HG03520 (cell line): ENCODE measurements at regions not wholly inside any gene's neighbourhood (a gene's known extent, or its start where the extent isn't known, plus 50 kb on each side); places are given as distances from the start of the nearest gene placed in this dataset.
"Not testable (repeated sequence)": the region's sequence is repeated elsewhere in the genome, so short reads cannot be mapped to it uniquely, and the experiment has no call there.

Source experiments
- ATAC-seq: cut with Tn5 transposase; IDR thresholded peaks from one replicate; pipeline ENCODE4 v1.9.1; 2021; ENCODE audit warnings: mild to moderate bottlenecking, moderate library complexity; ENCODE audit not compliant: unreplicated experiment

GRCh38 chr3:124619887-124620599 lies 110.2 kb upstream of the UMPS start:
- ATAC-seq: no peak

GRCh38 chr3:124620600-124621063 lies 109.6 kb upstream of the UMPS start:
- no peak for ATAC-seq

- no peak for ATAC-seq
Measured at GRCh38 chr3:124621498-124621897, 108.8 kb upstream of the UMPS start.

- no peak for ATAC-seq
Measured at GRCh38 chr3:124625074-124625473, 105.2 kb upstream of the UMPS start.

- no peak for ATAC-seq
Measured at GRCh38 chr3:124627501-124627908, 102.7 kb upstream of the UMPS start.

- ATAC-seq: no peak
Measured at GRCh38 chr3:124628863-124629262, 101.4 kb upstream of the UMPS start.

- ATAC-seq: no peak
Measured at GRCh38 chr3:124629497-124629896, 100.8 kb upstream of the UMPS start.

- ATAC-seq: no peak
Measured at GRCh38 chr3:124630960-124631359, 99.3 kb upstream of the UMPS start.

- no peak for ATAC-seq
Measured at GRCh38 chr3:124631727-124632126, 98.5 kb upstream of the UMPS start.

GRCh38 chr3:124632566-124633140 lies 97.6 kb upstream of the UMPS start:
- no peak for ATAC-seq

- no peak for ATAC-seq
Measured at GRCh38 chr3:124633524-124633923, 96.7 kb upstream of the UMPS start.

- ATAC-seq: peak; percentile 55
Measured at GRCh38 chr3:124634210-124635168, 95.8 kb upstream of the UMPS start.

- no peak for ATAC-seq
Measured at GRCh38 chr3:124635169-124635539, 95.1 kb upstream of the UMPS start.

- no peak for ATAC-seq
Measured at GRCh38 chr3:124636101-124636862, 94.0 kb upstream of the UMPS start.

GRCh38 chr3:124636863-124637296 lies 93.4 kb upstream of the UMPS start:
- no peak for ATAC-seq

- no peak for ATAC-seq
Measured at GRCh38 chr3:124639406-124640237, 90.6 kb upstream of the UMPS start.

- no peak for ATAC-seq
Measured at GRCh38 chr3:124640635-124641306, 89.5 kb upstream of the UMPS start.

- ATAC-seq: no peak
Measured at GRCh38 chr3:124643453-124643852, 86.8 kb upstream of the UMPS start.

GRCh38 chr3:124646186-124646585 lies 84.1 kb upstream of the UMPS start:
- ATAC-seq: not testable (repeated sequence)
